ENCODE measurements at regions not wholly inside any gene's neighbourhood (a gene's known extent, or its start where the extent isn't known, plus 50 kb on each side); places are given as distances from the start of the nearest gene placed in this dataset.

DNA sequence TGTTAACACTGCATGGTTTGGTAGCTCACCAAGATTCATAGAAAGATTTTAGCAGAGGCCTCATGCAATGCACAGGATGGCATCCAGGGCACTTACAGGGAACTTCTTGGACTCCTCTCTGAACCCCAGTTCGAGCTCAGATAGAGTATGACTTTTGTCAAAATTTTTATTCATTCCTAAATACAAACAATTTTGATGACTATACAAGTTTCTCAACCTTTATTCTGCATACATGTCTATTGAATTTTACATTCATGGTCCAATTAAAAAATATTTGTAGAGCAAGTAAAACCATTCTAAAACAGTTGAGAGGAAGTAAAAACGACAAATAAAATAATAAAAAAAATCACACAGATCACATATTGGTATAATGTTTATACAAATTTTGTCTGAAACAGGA is 219.0 kb upstream of the MAN1A1 start:
- TF ChIP-seq CTCF (IDR thresholded peaks at IDR 0.05) (no peak), POLR2A (IDR thresholded peaks at IDR 0.05) (no peak)

Data from tibial nerve (tissue), 3 donors.